ENCODE measurements at regions not wholly inside any gene's neighbourhood (a gene's known extent, or its start where the extent isn't known, plus 50 kb on each side); places are given as distances from the start of the nearest gene placed in this dataset.
A peak's percentile ranks its signal among the peaks of the same experiment; 100 is the strongest.
"Not testable (repeated sequence)": the region's sequence is repeated elsewhere in the genome, so short reads cannot be mapped to it uniquely, and the experiment has no call there.

- DNase-seq: no peak
Observed at GRCh38 chr13:28573595-28574373, 78.9 kb upstream of the FLT1 start.

DNA sequence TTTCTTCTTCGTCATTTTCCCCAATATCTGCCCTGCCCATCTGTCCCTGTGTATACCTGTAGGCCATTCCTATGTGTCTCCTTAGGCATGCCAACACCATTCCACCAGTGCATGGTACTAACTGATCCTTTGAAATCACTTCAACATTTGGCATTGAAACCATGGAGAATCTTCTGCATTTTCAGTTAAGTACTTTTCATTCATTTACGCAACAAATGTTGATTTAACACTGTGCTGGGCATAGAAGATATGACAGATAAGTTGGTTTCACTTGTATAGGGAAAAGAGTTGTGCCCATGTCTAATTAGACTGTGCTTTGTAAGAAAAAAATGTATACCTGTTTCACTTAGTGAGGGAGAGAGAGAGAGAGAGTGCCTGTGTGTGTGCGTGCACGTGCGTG lies 77.9 kb upstream of the FLT1 start:
- DNase-seq: no peak

DNA sequence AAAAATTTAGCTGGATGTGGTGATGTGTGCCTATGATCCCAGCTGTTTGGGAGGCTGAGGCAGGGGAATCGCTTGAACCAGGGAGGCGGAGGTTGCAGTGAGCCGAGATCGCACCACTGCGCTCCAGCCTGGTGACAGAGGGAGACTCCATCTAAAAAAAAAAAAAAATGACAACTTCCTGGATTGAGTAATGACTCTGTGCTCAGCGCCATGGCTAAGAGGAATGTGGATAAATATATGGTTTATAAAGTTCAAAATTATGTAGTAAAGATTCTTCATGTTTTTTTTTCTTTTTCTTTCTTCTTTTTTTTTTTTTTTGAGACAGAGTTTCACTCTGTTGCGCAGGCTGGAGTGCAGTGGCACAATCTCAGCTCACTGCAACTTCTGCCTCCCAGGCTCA lies 75.4 kb upstream of the FLT1 start:
- not testable (repeated sequence) for DNase-seq

DNA sequence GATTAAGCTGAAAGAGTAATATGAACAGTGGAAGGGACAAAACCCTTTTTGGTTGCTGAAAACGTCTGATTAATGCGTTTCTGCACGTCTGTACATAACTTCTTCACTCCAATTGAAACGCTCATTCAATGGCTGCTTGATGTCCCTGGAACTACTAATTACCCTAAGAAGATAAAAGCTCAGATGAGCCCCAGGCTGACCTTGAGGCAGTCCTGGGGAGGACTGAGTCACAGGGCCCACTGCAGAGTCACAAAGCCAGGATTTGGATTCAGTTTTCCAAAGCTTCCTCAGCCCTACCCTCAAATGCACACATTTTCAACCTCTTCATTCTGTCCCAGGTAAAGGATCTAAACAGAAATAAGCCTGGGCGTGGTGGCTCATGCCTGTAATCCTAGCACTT lies 75.0 kb upstream of the FLT1 start:
- DNase-seq: no peak

- peak; percentile 12 for DNase-seq
Observed at GRCh38 chr13:28568286-28568685, 73.4 kb upstream of the FLT1 start.

- DNase-seq: no peak
Observed at GRCh38 chr13:28566891-28567290, 72.0 kb upstream of the FLT1 start.

DNA sequence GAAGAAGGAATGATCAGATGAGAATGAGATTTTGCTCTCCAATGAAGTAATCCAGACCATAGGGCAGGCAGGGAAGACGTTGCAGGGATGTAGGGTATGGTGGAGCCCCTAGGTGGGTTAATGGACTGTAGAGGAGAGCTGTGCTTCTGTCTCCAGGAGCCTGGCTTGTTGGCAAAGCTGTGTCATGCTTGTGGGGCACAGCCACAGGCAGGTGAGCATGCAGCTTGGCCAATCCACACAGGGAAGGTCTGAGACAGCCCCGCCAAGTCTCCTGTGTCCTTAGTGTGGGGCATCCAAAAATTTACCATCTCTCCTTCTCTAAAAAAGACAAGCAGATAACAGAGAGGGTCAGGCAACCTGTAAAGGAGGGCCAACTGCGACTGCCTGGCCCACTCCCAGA lies 71.4 kb upstream of the FLT1 start:
- DNase-seq: no peak

DNA sequence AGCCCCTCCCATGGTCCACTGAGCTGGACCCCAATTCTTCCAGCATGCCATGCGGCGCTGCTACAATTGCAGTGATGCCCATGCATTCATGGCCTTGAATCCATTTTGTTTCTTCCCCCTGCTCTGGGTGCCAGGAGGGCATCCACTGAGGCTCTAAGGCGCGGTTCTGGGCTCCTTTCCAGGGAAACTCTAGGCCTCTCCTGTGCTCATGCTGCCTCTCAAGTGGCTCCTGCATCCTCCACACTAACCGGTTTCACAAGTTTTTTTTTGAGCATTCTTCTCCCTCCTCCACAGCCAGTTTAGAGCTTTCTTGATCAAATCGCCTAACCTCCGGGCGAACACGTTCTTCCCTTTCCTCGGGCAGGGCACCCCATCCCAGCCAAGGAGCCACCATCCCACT lies 69.1 kb upstream of the FLT1 start:
- DNase-seq: no peak

DNA sequence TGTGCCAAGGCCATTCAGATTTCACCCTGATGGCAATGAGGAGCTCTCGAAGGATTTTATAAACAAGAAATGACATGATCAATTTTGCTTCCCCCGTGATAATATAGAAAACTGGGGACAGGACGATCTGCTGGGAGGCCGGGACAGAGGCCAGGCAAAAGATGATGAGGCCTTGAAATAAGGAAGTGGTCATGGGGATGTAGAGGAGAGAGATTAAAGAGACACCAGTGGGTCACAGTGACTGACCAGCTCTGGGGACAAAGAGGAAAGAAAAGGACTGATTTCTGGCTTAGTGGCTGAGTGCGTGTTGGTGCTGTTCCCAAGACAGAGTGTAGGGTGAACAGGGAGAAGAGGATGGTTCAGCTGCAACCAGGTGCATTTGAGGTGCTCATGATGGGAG lies 68.7 kb upstream of the FLT1 start:
- no peak for DNase-seq

- DNase-seq: no peak
Observed at GRCh38 chr13:28560612-28561011, 65.7 kb upstream of the FLT1 start.

- DNase-seq: no peak
Observed at GRCh38 chr13:28559636-28560259, 64.8 kb upstream of the FLT1 start.

DNA sequence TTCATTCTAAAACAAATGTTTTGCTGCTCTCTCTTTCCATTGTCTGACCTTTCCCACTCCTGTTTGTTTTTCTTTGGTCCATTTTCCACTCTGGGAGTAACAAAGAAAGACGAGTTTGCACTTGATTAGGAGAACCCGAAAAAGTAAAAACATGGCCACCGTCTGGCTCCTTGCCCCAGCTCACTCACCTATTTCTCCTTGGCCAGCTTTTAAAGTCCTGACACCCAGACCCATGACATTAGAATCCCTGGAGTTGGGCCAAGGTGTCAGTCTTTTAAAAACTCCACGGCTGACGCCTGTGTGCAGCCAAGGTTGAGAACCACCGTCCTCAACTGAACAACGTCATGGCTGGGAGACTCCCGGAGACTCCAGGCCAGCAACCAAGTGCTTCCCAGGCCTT lies 63.6 kb upstream of the FLT1 start:
- no peak for DNase-seq

DNA sequence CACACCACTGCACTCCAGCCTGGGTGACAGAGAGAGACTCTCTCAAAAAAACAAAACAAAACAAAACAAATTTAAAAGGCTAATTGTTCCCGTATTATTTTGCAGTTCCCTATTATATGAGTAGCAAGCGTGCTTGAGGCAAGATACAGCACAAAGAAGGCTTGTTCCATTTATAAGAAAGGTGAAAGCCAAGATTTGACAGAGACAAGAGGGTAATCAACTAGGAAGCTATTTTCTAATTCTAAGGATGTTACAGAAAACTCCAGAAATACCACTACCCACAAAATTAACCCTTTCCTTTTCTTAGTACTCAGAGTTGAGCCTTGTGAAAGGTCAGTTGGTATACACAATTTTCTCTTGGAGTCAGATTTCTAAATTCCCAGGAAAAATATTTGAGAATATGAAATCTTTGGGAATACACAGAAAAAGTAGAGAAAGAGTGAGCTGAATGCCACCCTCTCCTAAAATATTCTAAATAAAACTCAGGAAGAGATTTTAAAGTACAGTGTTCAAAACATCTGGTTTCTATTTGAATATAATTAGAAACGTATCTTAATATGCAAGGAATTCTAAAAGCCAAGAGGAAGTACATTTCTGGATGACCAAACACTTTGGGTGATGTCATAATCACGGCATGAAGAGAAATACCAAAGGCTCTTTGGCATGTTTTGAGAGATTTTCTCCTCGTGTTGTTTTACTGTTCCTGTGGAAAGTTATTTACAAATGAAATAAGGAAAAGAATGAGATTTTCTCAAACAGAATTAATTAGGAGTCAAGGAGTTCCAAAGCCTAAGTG lies 63.0 kb upstream of the FLT1 start:
- DNase-seq: no peak

GRCh38 chr13:28555096-28555495 lies 60.2 kb upstream of the FLT1 start:
- DNase-seq: no peak

DNA sequence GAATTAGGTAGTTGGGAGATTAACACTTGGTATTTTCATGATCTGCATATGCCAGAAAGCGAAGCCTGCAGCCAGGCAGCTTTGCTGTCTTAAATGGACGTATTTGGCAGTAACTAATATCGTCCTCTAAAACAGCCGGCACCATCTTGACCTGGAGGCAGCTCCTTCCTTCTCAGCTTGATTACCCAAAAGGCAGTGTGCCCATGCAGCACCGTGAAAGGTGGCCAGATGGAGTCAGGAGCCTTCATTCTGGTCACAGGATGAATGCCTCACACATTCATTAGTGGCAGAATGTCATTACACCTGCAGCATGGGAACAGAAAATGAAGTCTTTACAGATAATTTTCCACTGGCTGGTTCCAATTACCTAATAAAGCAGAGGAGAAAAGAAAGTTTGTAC lies 59.0 kb upstream of the FLT1 start:
- no peak for DNase-seq

DNA sequence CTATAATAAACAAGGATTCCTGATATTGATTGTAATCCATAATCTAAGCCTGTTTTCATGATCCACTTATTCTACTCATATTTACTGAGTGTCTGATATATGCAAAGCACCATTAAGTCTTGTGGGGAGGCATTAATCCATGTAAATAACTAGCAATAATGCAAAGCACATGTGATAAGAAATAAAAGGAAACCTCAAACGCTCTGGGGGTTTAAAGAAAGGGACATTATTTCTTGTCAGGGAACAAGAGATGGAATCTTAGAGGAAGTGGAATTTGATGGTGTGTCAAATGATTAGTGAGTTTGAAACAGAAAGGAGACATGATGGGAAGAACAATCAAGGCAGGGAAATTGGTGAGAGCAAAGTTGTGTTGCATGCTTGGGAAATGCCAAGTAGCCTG lies 57.4 kb upstream of the FLT1 start:
- no peak for DNase-seq

DNA sequence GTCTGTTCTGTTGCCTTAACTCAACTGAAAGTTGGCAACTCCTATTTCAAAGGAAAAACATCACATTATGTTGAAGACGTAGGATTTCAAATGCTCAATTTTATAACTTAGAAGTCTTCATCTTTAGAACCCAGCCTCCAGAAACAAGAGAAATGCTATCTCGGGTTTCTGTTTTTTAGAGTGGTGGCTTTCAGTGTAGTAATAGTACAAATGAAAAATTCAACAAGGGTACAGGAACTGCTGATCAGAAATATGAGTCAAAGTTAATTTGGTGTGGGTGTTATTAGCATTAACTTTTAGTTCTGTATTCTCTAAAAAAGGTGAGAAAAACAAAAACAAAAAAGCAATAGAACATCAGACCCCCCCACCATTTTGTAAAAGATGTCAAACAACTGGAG lies 56.6 kb upstream of the FLT1 start:
- DNase-seq: no peak

GRCh38 chr13:28550721-28551497 lies 56.0 kb upstream of the FLT1 start:
- DNase-seq: no peak

- no peak for DNase-seq
Observed at GRCh38 chr13:28550091-28550490, 55.2 kb upstream of the FLT1 start.

- DNase-seq: no peak
Observed at GRCh38 chr13:28548872-28549271, 53.9 kb upstream of the FLT1 start.

- DNase-seq: no peak
Observed at GRCh38 chr13:28548468-28548867, 53.5 kb upstream of the FLT1 start.

DNA sequence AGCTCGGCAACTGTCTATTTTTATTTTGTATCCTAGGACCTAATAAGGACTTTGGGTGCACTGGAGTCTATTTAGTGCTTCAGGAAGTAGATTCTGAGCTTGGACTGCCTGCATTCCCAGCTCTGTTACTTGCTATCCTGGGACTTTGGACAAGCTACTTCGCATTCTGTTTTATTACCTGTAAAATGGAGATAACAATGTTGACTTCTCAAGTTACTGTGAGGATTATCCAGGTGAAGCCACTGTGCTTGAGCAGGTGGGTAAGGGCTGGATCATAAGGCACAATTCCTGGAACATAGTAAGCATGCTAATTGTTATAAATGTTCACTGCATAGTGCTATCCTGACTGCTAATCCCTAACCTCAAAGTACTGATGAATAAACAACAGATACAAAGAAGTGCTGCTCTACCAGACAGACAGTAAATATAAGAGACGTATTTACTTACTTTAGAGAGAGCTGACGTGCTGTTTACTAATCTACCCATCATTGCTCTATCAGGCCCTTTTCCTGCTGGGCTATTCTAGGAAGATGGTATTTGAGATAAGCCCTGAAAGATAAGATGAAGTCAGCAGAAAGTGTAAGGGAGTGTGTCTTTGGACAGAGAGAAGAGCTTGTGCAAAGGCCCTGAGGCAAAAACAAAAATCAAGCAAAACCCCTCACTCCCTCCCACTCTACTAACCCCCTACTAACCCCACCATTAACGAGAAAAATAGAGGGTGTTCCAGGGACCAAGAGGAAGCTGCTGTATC lies 50.8 kb upstream of the FLT1 start:
- no peak for DNase-seq
